ENCODE measurements at regions not wholly inside any gene's neighbourhood (a gene's known extent, or its start where the extent isn't known, plus 50 kb on each side); places are given as distances from the start of the nearest gene placed in this dataset.

DNA sequence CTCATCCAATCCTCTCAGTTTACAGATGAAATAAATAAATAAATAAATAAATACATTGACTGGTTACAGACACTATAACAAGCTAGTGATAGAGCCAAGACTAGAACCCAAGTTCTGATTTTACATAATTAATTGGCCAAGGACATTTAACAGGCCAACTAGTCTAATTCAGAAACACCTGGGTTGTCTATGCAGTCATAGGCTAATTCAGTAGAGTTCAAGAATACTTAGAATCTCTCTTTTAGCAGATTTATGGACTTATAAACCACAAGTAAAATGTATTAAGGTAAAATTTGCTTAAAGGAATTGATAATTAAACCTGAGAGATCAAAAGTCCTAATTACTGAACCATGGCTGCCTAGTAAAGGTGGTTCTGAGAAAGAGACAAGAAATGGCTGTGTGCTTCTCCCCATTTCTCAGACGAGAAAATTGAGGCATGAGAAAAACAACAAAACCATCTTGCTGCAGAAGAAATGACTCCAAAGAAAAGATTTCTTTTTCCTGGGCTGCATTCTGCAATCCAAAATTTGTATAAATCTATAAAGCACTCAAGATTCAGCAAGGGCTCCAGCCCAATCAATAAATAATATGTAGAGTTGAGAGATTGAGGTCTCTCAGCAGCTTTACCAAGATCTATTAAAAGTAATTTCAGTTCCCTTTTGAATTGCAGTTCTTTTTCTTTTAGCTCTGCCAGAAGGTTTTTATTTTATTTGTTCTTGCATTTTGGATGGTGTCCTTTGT lies 98.3 kb downstream of the DUSP10 start:
- no peaks in the 10 kb centered on the region for H3K36me3 Mint-ChIP-seq (ENCODE audit: low read depth)
- intact Hi-C loops (cut with DNase I, micrococcal nuclease) = no loop called here
- no peaks in the 10 kb centered on the region for H3K9me3 Mint-ChIP-seq (ENCODE audit: low read depth)
- ChIA-PET CTCF (interaction anchor here (2.3 kb wide), 1 partner anchor 12 kb away, joined by 5 read pairs; no protein-coding TSS in a partner anchor), POLR2A (no interaction called here)
- H3K4me3 Mint-ChIP-seq = no peak overlapping the region
- DNase-seq (no peak), ATAC-seq (no peak)
- peaks cover 2% of the 10 kb centered on the region for H3K4me1 Mint-ChIP-seq
- no peaks in the 10 kb centered on the region for H3K27me3 Mint-ChIP-seq
- no peak overlapping the region for H3K27ac Mint-ChIP-seq

GRCh38 chr1:221644145-221644448 lies 97.8 kb downstream of the DUSP10 start:
- ChIA-PET POLR2A (no interaction called here), CTCF (interaction anchor here (2.3 kb wide), 1 partner anchor 13 kb away, joined by 5 read pairs; no protein-coding TSS in a partner anchor)
- H3K36me3 Mint-ChIP-seq (ENCODE audit: low read depth) = no peaks in the 10 kb centered on the region
- intact Hi-C loops (cut with DNase I, micrococcal nuclease) = no loop called here
- no peak overlapping the region for H3K27ac Mint-ChIP-seq
- no peaks in the 10 kb centered on the region for H3K27me3 Mint-ChIP-seq
- ATAC-seq (no peak), DNase-seq (no peak)
- H3K9me3 Mint-ChIP-seq (ENCODE audit: low read depth) = no peaks in the 10 kb centered on the region
- H3K4me1 Mint-ChIP-seq = no peaks in the 10 kb centered on the region
- H3K4me3 Mint-ChIP-seq = no peak overlapping the region

DNA sequence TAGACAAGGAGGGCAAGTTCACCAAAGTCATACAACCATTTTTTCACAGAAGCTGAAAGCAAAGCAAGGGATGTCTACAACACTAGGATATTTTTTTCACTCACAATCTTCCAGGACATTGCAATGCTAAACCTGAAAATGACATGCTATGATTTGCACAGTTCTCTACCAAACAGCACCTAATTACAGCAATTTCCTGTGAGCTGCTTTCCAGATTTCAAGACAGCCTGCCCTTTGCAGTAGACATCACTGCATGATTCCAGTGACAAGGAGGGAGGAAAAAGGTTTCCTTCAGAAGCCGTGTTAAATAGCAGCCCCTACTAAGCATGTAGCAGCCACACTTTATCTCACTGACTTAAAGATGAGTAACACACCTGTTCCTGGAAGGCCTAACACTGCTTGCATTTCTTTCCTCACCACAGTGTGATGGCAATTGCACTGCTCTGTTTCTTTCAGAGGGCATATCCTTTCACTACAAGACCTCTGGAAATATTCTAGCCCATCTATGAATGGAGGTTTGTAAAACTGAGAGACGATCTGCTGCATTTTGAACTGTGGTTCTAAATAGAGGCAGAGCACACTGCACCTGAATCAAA lies 97.1 kb downstream of the DUSP10 start:
- intact Hi-C loops (cut with DNase I, micrococcal nuclease) = no loop called here
- no peaks in the 10 kb centered on the region for H3K36me3 Mint-ChIP-seq (ENCODE audit: low read depth)
- H3K9me3 Mint-ChIP-seq (ENCODE audit: low read depth) = no peaks in the 10 kb centered on the region
- DNase-seq = no peak
- POLR2A ChIA-PET = no interaction called here
- no peak overlapping the region for H3K4me3 Mint-ChIP-seq
- H3K27ac Mint-ChIP-seq = no peak overlapping the region
- CTCF ChIA-PET = no interaction called here
- ATAC-seq = no peak
- H3K27me3 Mint-ChIP-seq = no peaks in the 10 kb centered on the region
- no peaks in the 10 kb centered on the region for H3K4me1 Mint-ChIP-seq

- intact Hi-C loops (cut with DNase I, micrococcal nuclease) = no loop called here
Observed at GRCh38 chr1:221648201-221648600, 93.7 kb downstream of the DUSP10 start.

More at GRCh38 chr1:221648201-221648600, 93.7 kb downstream of the DUSP10 start:
- no peaks in the 10 kb centered on the region for H3K36me3 Mint-ChIP-seq (ENCODE audit: low read depth)
- no peak overlapping the region for H3K27ac Mint-ChIP-seq
- no peaks in the 10 kb centered on the region for H3K4me1 Mint-ChIP-seq
- ATAC-seq (no peak), DNase-seq (no peak)
- H3K4me3 Mint-ChIP-seq = no peak overlapping the region
- no peaks in the 10 kb centered on the region for H3K27me3 Mint-ChIP-seq
- ChIA-PET POLR2A (no interaction called here), CTCF (no interaction called here)
- H3K9me3 Mint-ChIP-seq (ENCODE audit: low read depth) = no peaks in the 10 kb centered on the region
